Parathyroid adenoma (tissue), 2 donors: ENCODE measurements at regions not wholly inside any gene's neighbourhood (a gene's known extent, or its start where the extent isn't known, plus 50 kb on each side); places are given as distances from the start of the nearest gene placed in this dataset.

Source experiments
- H2AFZ ChIP-seq: fragments of 300-600 bp; sonication (generic); one replicate; pipeline ENCODE4 v1.7.0; 2017; ENCODE audit warnings: antibody characterized with exemption, mild to moderate bottlenecking
- H3K27ac ChIP-seq: fragments of 300-600 bp; sonication (generic); one replicate; pipeline ENCODE4 v1.7.0; 2017
- H3K27me3 ChIP-seq: fragments of 300-600 bp; sonication (generic); one replicate; pipeline ENCODE4 v1.7.0; 2017; ENCODE audit warnings: low read length; ENCODE audit not compliant: control insufficient read depth, insufficient read depth
- H3K36me3 ChIP-seq: fragments of 300-600 bp; sonication (generic); one replicate; pipeline ENCODE4 v1.7.0; 2017; ENCODE audit warnings: low read length; ENCODE audit not compliant: control insufficient read depth, insufficient read depth
- H3K4me1 ChIP-seq: fragments of 300-600 bp; sonication (generic); one replicate; pipeline ENCODE4 v1.7.0; 2017; ENCODE audit warnings: control low read depth
- H3K4me2 ChIP-seq: fragments of 300-600 bp; sonication (generic); one replicate; pipeline ENCODE4 v1.7.0; 2017; ENCODE audit warnings: low read length
- H3K4me3 ChIP-seq: fragments of 300-600 bp; sonication (generic); one replicate; pipeline ENCODE4 v1.7.0; 2017; ENCODE audit warnings: low read depth, low read length
- H3K79me2 ChIP-seq: fragments of 300-600 bp; sonication (generic); one replicate; pipeline ENCODE4 v1.7.0; 2017; ENCODE audit warnings: control low read depth
- H3K9ac ChIP-seq: fragments of 300-600 bp; sonication (generic); one replicate; pipeline ENCODE4 v1.7.0; 2017; ENCODE audit warnings: mild to moderate bottlenecking
- H3K9me3 ChIP-seq: fragments of 300-600 bp; sonication (generic); one replicate; pipeline ENCODE4 v1.7.0; 2017; ENCODE audit warnings: low read length; ENCODE audit not compliant: control insufficient read depth
- TF ChIP-seq, protein P1 (sequence below): fragments of 300-600 bp; sonication (generic); IDR thresholded peaks from one replicate; pipeline ENCODE4 v1.7.0; 2017; ENCODE audit warnings: antibody characterized with exemption, mild to moderate bottlenecking
- donor health status: primary hyperparathyroidism.

GRCh38 chr7:115096262-115096661, 174.4 kb downstream of the MDFIC start:
- Histone ChIP-seq H3K79me2 (no peaks in the 10 kb centered on the region), H3K4me3 (no peak overlapping the region), H3K9me3 (no peaks in the 10 kb centered on the region), H3K27me3 (no peaks in the 10 kb centered on the region), H3K4me1 (no peaks in the 10 kb centered on the region), H3K4me2 (no peak overlapping the region), H2AFZ (no peak overlapping the region), H3K27ac (no peak overlapping the region), H3K36me3 (no peaks in the 10 kb centered on the region), H3K9ac (no peak overlapping the region)
- TF ChIP-seq, protein P1, sequence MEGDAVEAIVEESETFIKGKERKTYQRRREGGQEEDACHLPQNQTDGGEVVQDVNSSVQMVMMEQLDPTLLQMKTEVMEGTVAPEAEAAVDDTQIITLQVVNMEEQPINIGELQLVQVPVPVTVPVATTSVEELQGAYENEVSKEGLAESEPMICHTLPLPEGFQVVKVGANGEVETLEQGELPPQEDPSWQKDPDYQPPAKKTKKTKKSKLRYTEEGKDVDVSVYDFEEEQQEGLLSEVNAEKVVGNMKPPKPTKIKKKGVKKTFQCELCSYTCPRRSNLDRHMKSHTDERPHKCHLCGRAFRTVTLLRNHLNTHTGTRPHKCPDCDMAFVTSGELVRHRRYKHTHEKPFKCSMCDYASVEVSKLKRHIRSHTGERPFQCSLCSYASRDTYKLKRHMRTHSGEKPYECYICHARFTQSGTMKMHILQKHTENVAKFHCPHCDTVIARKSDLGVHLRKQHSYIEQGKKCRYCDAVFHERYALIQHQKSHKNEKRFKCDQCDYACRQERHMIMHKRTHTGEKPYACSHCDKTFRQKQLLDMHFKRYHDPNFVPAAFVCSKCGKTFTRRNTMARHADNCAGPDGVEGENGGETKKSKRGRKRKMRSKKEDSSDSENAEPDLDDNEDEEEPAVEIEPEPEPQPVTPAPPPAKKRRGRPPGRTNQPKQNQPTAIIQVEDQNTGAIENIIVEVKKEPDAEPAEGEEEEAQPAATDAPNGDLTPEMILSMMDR = no peak

- Histone ChIP-seq H3K79me2 (no peaks in the 10 kb centered on the region), H2AFZ (no peak overlapping the region), H3K36me3 (no peaks in the 10 kb centered on the region), H3K9ac (no peak overlapping the region), H3K4me3 (no peak overlapping the region), H3K4me1 (no peaks in the 10 kb centered on the region), H3K9me3 (no peaks in the 10 kb centered on the region), H3K4me2 (no peak overlapping the region), H3K27me3 (no peaks in the 10 kb centered on the region), H3K27ac (no peak overlapping the region)
- TF ChIP-seq, protein P1 = no peak
Observed at GRCh38 chr7:115094163-115094562, 172.3 kb downstream of the MDFIC start.

- H3K79me2 ChIP-seq = no peaks in the 10 kb centered on the region
- H3K4me2 ChIP-seq = no peak overlapping the region
- no peak overlapping the region for H3K9ac ChIP-seq
- H3K27ac ChIP-seq = no peak overlapping the region
- no peaks in the 10 kb centered on the region for H3K36me3 ChIP-seq
- H3K9me3 ChIP-seq = no peaks in the 10 kb centered on the region
- H3K4me3 ChIP-seq = no peak overlapping the region
- no peaks in the 10 kb centered on the region for H3K27me3 ChIP-seq
- no peaks in the 10 kb centered on the region for H3K4me1 ChIP-seq
- TF ChIP-seq, protein P1 = no peak
- H2AFZ ChIP-seq = peak overlapping the region; percentile 7
Observed at GRCh38 chr7:115088893-115089292, 167.0 kb downstream of the MDFIC start.

GRCh38 chr7:115087437-115087836, 165.5 kb downstream of the MDFIC start:
- Histone ChIP-seq H3K4me3 (no peak overlapping the region), H3K4me2 (no peak overlapping the region), H2AFZ (no peak overlapping the region), H3K9me3 (no peaks in the 10 kb centered on the region), H3K79me2 (no peaks in the 10 kb centered on the region), H3K27ac (no peak overlapping the region), H3K36me3 (no peaks in the 10 kb centered on the region), H3K9ac (no peak overlapping the region), H3K27me3 (no peaks in the 10 kb centered on the region), H3K4me1 (no peaks in the 10 kb centered on the region)
- TF ChIP-seq, protein P1 = no peak

DNA sequence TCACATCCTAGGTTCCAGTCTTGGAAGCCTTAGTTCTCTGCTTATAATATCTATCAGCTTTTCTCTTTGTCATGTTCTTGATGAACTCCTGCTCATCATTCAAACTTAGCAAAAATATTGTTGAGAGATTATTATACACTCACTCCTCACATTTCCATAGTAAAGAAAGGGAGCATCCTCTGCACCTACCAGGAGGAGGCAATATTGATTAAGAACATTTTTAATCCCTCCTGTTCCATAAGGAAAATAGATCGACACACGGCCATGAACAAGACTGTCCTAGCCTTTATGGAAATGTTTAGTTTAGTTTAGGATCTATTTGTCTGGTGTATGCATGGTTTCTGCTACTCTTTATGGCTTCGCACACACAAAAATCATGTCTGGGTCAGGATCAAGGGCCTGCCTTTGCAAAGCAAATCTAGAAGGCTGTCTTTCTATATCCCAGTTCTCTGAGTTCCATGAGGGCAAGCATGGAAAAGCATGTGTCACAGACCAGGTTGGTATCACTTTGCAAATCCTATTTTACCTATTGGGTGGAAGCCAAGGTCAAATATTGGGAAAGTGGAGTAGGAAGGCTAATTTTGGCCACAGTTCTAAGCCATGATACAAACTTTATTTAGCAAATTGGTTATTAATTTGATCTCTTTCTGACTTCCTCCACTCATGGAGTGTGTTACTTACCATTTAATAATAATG, 164.4 kb downstream of the MDFIC start:
- H3K27me3 ChIP-seq = no peaks in the 10 kb centered on the region
- no peaks in the 10 kb centered on the region for H3K36me3 ChIP-seq
- no peak overlapping the region for H3K4me2 ChIP-seq
- TF ChIP-seq, protein P1 = no peak
- no peaks in the 10 kb centered on the region for H3K9me3 ChIP-seq
- H3K27ac ChIP-seq = no peak overlapping the region
- no peak overlapping the region for H2AFZ ChIP-seq
- H3K79me2 ChIP-seq = no peaks in the 10 kb centered on the region
- no peak overlapping the region for H3K9ac ChIP-seq
- H3K4me1 ChIP-seq = no peaks in the 10 kb centered on the region
- H3K4me3 ChIP-seq = no peak overlapping the region
